K562 (cell line): ENCODE measurements at regions not wholly inside any gene's neighbourhood (a gene's known extent, or its start where the extent isn't known, plus 50 kb on each side); places are given as distances from the start of the nearest gene placed in this dataset.

Experiments used
- ATAC-seq: fragments of 200-7000 bp; cut with Tn5 transposase; 3 replicates; pipeline ENCODE4 v1.9.1; 2020; ENCODE audit warnings: moderate library complexity
- BruUV-seq: library from RNA; stranded (reverse); fragments of 400-500 nt; replicated peaks from 2 replicates; lab custom pipeline; 2021; lab: Mats Ljungman, UMichigan
- CTCF ChIA-PET: fragments of 300-600 bp; formaldehyde crosslinking; extraction: SDS; loops from one replicate; lab custom pipeline; 2021; ENCODE audit warnings: low intra/inter-chr PET ratio; lab: Yijun Ruan, JAX
- POLR2A ChIA-PET: fragments of 300-600, 350-650 bp; sonication (Branson Sonifier 250); formaldehyde crosslinking; extraction: SDS; loops from one replicate; lab custom pipeline; 2021; ENCODE audit warnings: antibody characterized with exemption, inconsistent platforms; lab: Yijun Ruan, JAX
- DNase-seq, 4 experiments: peaks; one replicate each; pipeline versions ENCODE4 v3.0.0 to v3.0.0-alpha.2; 2011 to 2018; ENCODE audit warnings: low spot score in 3 of 4, mixed read lengths in 3 of 4; ENCODE audit errors: extremely low read depth in 1 of 4
- FAIRE-seq: peaks from 2 replicates; lab custom pipeline; 2011; peaks lifted over from hg19 to GRCh38; lab: Jason Lieb, UNC
- H2AFZ ChIP-seq: 2 replicates; pipeline ENCODE4 v1.6.0; 2011; ENCODE audit warnings: low read depth, low read length, control low read depth, inconsistent platforms
- H3K27ac ChIP-seq: fragments of 200-600 bp; 3 replicates; pipeline ENCODE4 v1.8.0; 2011; ENCODE audit warnings: low read depth, mild to moderate bottlenecking, control low read depth, inconsistent platforms, low read length, moderate library complexity, mixed read lengths; ENCODE audit errors: extremely low read depth
- H3K27me3 ChIP-seq, 2 experiments: fragments of 300-600 bp in 1 of 2; 2 replicates in 1 of 2; 3 replicates in 1 of 2; pipeline versions ENCODE4 v1.6.0 to v1.8.0; 2011; ENCODE audit warnings: inconsistent platforms in 2 of 2, low read length in 2 of 2, mild to moderate bottlenecking in 1 of 2, mixed read lengths in 1 of 2, moderate library complexity in 1 of 2; ENCODE audit not compliant: control insufficient read depth in 2 of 2, insufficient read depth in 2 of 2
- H3K36me3 ChIP-seq: fragments of 300-600 bp; 3 replicates; pipeline ENCODE4 v1.8.0; 2011; ENCODE audit warnings: mild to moderate bottlenecking, low read length, inconsistent platforms; ENCODE audit not compliant: control insufficient read depth, insufficient read depth
- H3K4me1 ChIP-seq, 2 experiments: fragments of 200-600 bp in 1 of 2; replicated peaks in 1 of 2; 2 replicates in 1 of 2; 3 replicates in 1 of 2; pipeline versions ENCODE4 v1.5.1 to v1.8.0; 2011; ENCODE audit warnings: inconsistent platforms in 2 of 2, low read length in 2 of 2, mild to moderate bottlenecking in 1 of 2, mixed read lengths in 1 of 2, moderate library complexity in 1 of 2; ENCODE audit not compliant: control insufficient read depth in 2 of 2, insufficient read depth in 2 of 2
- H3K4me2 ChIP-seq: 2 replicates; pipeline ENCODE4 v1.6.1; 2011; ENCODE audit warnings: low read length, control low read depth, inconsistent platforms, mixed read lengths; ENCODE audit not compliant: insufficient read depth
- H3K4me3 ChIP-seq: fragments of 200-600 bp; sonication (generic), shearing (Covaris generic); 2 replicates; pipeline ENCODE4 v1.5.1; 2016; ENCODE audit warnings: control low read depth, inconsistent platforms
- H3K79me2 ChIP-seq: fragments of 200-600 bp; 3 replicates; pipeline ENCODE4 v1.8.0; 2011; ENCODE audit warnings: low read length, inconsistent platforms; ENCODE audit not compliant: control insufficient read depth, insufficient read depth
- H3K9ac ChIP-seq, 2 experiments: 2 replicates each; pipeline versions ENCODE4 v1.6.0 to v1.6.1; 2011; ENCODE audit warnings: low read depth in 2 of 2, low read length in 2 of 2, control low read depth in 1 of 2, inconsistent platforms in 1 of 2, mild to moderate bottlenecking in 1 of 2, mixed read lengths in 1 of 2; ENCODE audit not compliant: insufficient read depth in 1 of 2
- H3K9me1 ChIP-seq: one replicate; pipeline ENCODE4 v1.6.0; 2011; ENCODE audit warnings: inconsistent platforms, mild to moderate bottlenecking, low read length, moderate library complexity; ENCODE audit not compliant: control insufficient read depth, insufficient read depth
- H3K9me3 ChIP-seq: replicated peaks from 2 replicates; pipeline ENCODE4 v1.5.1; 2011; ENCODE audit warnings: low read depth, low read length, inconsistent platforms; ENCODE audit not compliant: control insufficient read depth, insufficient read depth
- H4K20me1 ChIP-seq: replicated peaks from 2 replicates; pipeline ENCODE4 v1.6.1; 2011; ENCODE audit warnings: low read length, inconsistent platforms, mixed read lengths; ENCODE audit not compliant: control insufficient read depth, insufficient read depth
- ARID3B ChIP-seq: fragments of 250-450 bp; sonication (Bioruptor Pico); IDR thresholded peaks from 2 replicates; pipeline ENCODE4 v1.4.0; 2020; ENCODE audit warnings: borderline replicate concordance
- MBD1 ChIP-seq: fragments of 250-450 bp; sonication (Bioruptor Pico); IDR thresholded peaks from 2 replicates; pipeline ENCODE4 v1.8.0; 2022; ENCODE audit warnings: inconsistent platforms
- MCM3 ChIP-seq: fragments of 450-650 bp; IDR thresholded peaks from 2 replicates; pipeline ENCODE4 v1.6.1; 2016
- RBFOX2 ChIP-seq: fragments of 200-400 bp; formaldehyde crosslinking; IDR thresholded peaks from 2 replicates; pipeline ENCODE4 v1.6.1; 2017; ENCODE audit warnings: low read depth, mild to moderate bottlenecking, low read length, moderate library complexity
- ZNF124 ChIP-seq: sonication (generic); formaldehyde crosslinking; IDR thresholded peaks from 2 replicates; pipeline ENCODE4 v1.8.1; 2022; ENCODE audit warnings: missing genetic modification reagents
- ZNF398 ChIP-seq: fragments of 250-450 bp; sonication (Bioruptor Pico); IDR thresholded peaks from 2 replicates; pipeline ENCODE4 v1.8.0; 2021; ENCODE audit warnings: moderate library complexity, mild to moderate bottlenecking, inconsistent platforms
- ZNF436 ChIP-seq: fragments of 250-450, 450-650 bp; sonication (Bioruptor Pico); formaldehyde crosslinking; IDR thresholded peaks from 2 replicates; pipeline ENCODE4 v1.7.0; 2020; ENCODE audit warnings: mild to moderate bottlenecking
- ZNF609 ChIP-seq: sonication (generic); formaldehyde crosslinking; IDR thresholded peaks from 2 replicates; pipeline ENCODE4 v1.8.1; 2023; ENCODE audit warnings: missing genetic modification reagents, mild to moderate bottlenecking, borderline replicate concordance
- ZNF668 ChIP-seq: fragments of 250-450 bp; sonication (Bioruptor Pico); IDR thresholded peaks from 2 replicates; pipeline ENCODE4 v1.8.0; 2022; ENCODE audit warnings: mild to moderate bottlenecking, inconsistent platforms
- WGBS: fragments of 100-300 bp; shearing (Covaris generic); methylation state at CpG from one replicate; pipeline ENCODE4 v1.1.6; 2016; ENCODE audit warnings: low coverage, mixed read lengths; ENCODE audit not compliant: insufficient coverage; ENCODE audit errors: missing lambda C conversion rate; 5-methylcytosine and 5-hydroxymethylcytosine counted together
- in situ Hi-C: fragments of 300-500 bp; cut with MboI; formaldehyde crosslinking; loops from 4 replicates; pipeline ENCODE4 v1.15.0; 2018; ENCODE audit warnings: inconsistent platforms, mixed read lengths
- intact Hi-C: fragments of 100-400 bp; cut with micrococcal nuclease; formaldehyde crosslinking; loops from 2 replicates; pipeline ENCODE4 v1.14.2; 2022

GRCh38 chr10:78382047-78382446 is 348.4 kb downstream of the RPS24 start (continued):
- TF ChIP-seq ZNF609 (CRISPR knock-in tag), result no peak

GRCh38 chr10:78382772-78383171 is 349.1 kb downstream of the RPS24 start:
- H3K4me2 ChIP-seq, result no peak overlapping the region
- H3K36me3 ChIP-seq, result no peaks in the 10 kb centered on the region
- intact Hi-C loops (no loop called here), in situ Hi-C loops (no loop called here)
- no peaks in the 10 kb centered on the region for H3K9me1 ChIP-seq
- H3K4me3 ChIP-seq, result no peak overlapping the region
- no peak overlapping the region for H3K27ac ChIP-seq
- 0% methylated on average over 2 of the region's 2 CpGs for WGBS
- no TSS peak for BruUV-seq
- H3K79me2 ChIP-seq, result no peaks in the 10 kb centered on the region
- no peak overlapping the region for H3K9ac ChIP-seq
- FAIRE-seq (no peak), DNase-seq (no peak), ATAC-seq (no peak)
- ChIA-PET CTCF (no interaction called here), POLR2A (no interaction called here)
- no peak overlapping the region for H2AFZ ChIP-seq
- no peaks in the 10 kb centered on the region for H3K4me1 ChIP-seq
- H4K20me1 ChIP-seq, result peaks cover 4% of the 10 kb centered on the region; the same call in 1 of the 2 replicates
- no peaks in the 10 kb centered on the region for H3K9me3 ChIP-seq
- no peak for TF ChIP-seq ZNF124 (CRISPR knock-in tag)
- TF ChIP-seq RBFOX2, result no peak
- no peak for TF ChIP-seq MCM3
- TF ChIP-seq ZNF668 (CRISPR knock-in tag), result no peak
- TF ChIP-seq MBD1, result no peak
- no peak for TF ChIP-seq ZNF398 (CRISPR knock-in tag)
- no peak for TF ChIP-seq ARID3B (CRISPR knock-in tag)
- TF ChIP-seq ZNF436, result no peak
- peaks cover 0 to 8% of the 10 kb centered on the region in 2 experiments; a peak in 3 of 5 replicates for H3K27me3 ChIP-seq
